ACHN (cell line): ENCODE measurements at regions not wholly inside any gene's neighbourhood (a gene's known extent, or its start where the extent isn't known, plus 50 kb on each side); places are given as distances from the start of the nearest gene placed in this dataset.
"Not testable (repeated sequence)": the region's sequence is repeated elsewhere in the genome, so short reads cannot be mapped to it uniquely, and the experiment has no call there.

ENCODE experiments used
- DNase-seq: peaks from one replicate; pipeline ENCODE4 v3.0.0-alpha.2; 2015
- in situ Hi-C: cut with HindIII; loops from 2 replicates; pipeline ENCODE4 v1.10.0; 2017; ENCODE audit warnings: low sequenced_read_pairs, low pct_ligation_motif_present, low pct_unique_long_range_greater_than_20kb

GRCh38 chr6:146915671-146916127 is 288.5 kb upstream of the STXBP5 start:
- in situ Hi-C loops, result loop anchor here (25.0 kb wide), 1 partner anchor 297 kb away; the partner anchor contains the start of gene STXBP5
- DNase-seq, result peak; percentile 38

GRCh38 chr6:146916435-146917025 is 287.7 kb upstream of the STXBP5 start:
- DNase-seq, result no peak
- in situ Hi-C loops, result loop anchor here (25.0 kb wide), 1 partner anchor 296 kb away; the partner anchor contains the start of gene STXBP5

- in situ Hi-C loops, result loop anchor here (25.0 kb wide), 1 partner anchor 295 kb away; the partner anchor contains the start of gene STXBP5
- no peak for DNase-seq
These were observed 287.0 kb upstream of the STXBP5 start for GRCh38 chr6:146917182-146917581.

GRCh38 chr6:146917979-146918378 is 286.2 kb upstream of the STXBP5 start:
- no peak for DNase-seq
- in situ Hi-C loops, result loop anchor here (25.0 kb wide), 1 partner anchor 294 kb away; the partner anchor contains the start of gene STXBP5

- in situ Hi-C loops, result loop anchor here (25.0 kb wide), 1 partner anchor 293 kb away; the partner anchor contains the start of gene STXBP5
These were observed 285.2 kb upstream of the STXBP5 start for GRCh38 chr6:146919017-146919416.

GRCh38 chr6:146923205-146923833 is 280.9 kb upstream of the STXBP5 start:
- in situ Hi-C loops, result loop anchor here (25.0 kb wide), 1 partner anchor 289 kb away; the partner anchor contains the start of gene STXBP5

More at GRCh38 chr6:146919017-146919416, 285.2 kb upstream of the STXBP5 start:
- DNase-seq, result no peak

GRCh38 chr6:146925846-146926245 is 278.4 kb upstream of the STXBP5 start:
- no peak for DNase-seq
- in situ Hi-C loops, result no loop called here

More at GRCh38 chr6:146923205-146923833, 280.9 kb upstream of the STXBP5 start:
- DNase-seq, result no peak

GRCh38 chr6:146928503-146928902 is 275.7 kb upstream of the STXBP5 start:
- no peak for DNase-seq
- in situ Hi-C loops, result no loop called here

- no peak for DNase-seq
- in situ Hi-C loops, result no loop called here
These were observed 273.0 kb upstream of the STXBP5 start for GRCh38 chr6:146931214-146931613.

- in situ Hi-C loops, result no loop called here
- no peak for DNase-seq
These were observed 266.9 kb upstream of the STXBP5 start for GRCh38 chr6:146937316-146937715.

- in situ Hi-C loops, result no loop called here
- no peak for DNase-seq
These were observed 266.0 kb upstream of the STXBP5 start for GRCh38 chr6:146938266-146938665.

GRCh38 chr6:146939456-146939855 is 264.8 kb upstream of the STXBP5 start:
- in situ Hi-C loops, DNase-seq: not testable (repeated sequence)

GRCh38 chr6:146943664-146944063 is 260.6 kb upstream of the STXBP5 start:
- in situ Hi-C loops, result no loop called here
- DNase-seq, result no peak

GRCh38 chr6:146944077-146944476 is 260.1 kb upstream of the STXBP5 start:
- in situ Hi-C loops, result no loop called here
- DNase-seq, result no peak

GRCh38 chr6:146944809-146945208 is 259.4 kb upstream of the STXBP5 start:
- DNase-seq, result no peak
- in situ Hi-C loops, result no loop called here

GRCh38 chr6:146946559-146946958 is 257.7 kb upstream of the STXBP5 start:
- DNase-seq, result no peak
- in situ Hi-C loops, result no loop called here

- in situ Hi-C loops, result no loop called here
- DNase-seq, result no peak
These were observed 255.4 kb upstream of the STXBP5 start for GRCh38 chr6:146948790-146949342.

GRCh38 chr6:146949425-146949824 is 254.8 kb upstream of the STXBP5 start:
- DNase-seq, result no peak
- in situ Hi-C loops, result no loop called here

GRCh38 chr6:146950351-146950835 is 253.8 kb upstream of the STXBP5 start:
- no peak for DNase-seq
- in situ Hi-C loops, result no loop called here
